D341Med (cell line): ENCODE measurements at regions not wholly inside any gene's neighbourhood (a gene's known extent, or its start where the extent isn't known, plus 50 kb on each side); places are given as distances from the start of the nearest gene placed in this dataset.
"Not testable (repeated sequence)": the region's sequence is repeated elsewhere in the genome, so short reads cannot be mapped to it uniquely, and the experiment has no call there.

Experiments used
- DNase-seq: peaks from one replicate; pipeline ENCODE4 v3.0.0; 2012; ENCODE audit warnings: low spot score

- DNase-seq = no peak
Observed at GRCh38 chrX:82732861-82733260, 775.2 kb upstream of the POU3F4 start.

GRCh38 chrX:82734140-82734539 lies 774.0 kb upstream of the POU3F4 start:
- DNase-seq = no peak

DNA sequence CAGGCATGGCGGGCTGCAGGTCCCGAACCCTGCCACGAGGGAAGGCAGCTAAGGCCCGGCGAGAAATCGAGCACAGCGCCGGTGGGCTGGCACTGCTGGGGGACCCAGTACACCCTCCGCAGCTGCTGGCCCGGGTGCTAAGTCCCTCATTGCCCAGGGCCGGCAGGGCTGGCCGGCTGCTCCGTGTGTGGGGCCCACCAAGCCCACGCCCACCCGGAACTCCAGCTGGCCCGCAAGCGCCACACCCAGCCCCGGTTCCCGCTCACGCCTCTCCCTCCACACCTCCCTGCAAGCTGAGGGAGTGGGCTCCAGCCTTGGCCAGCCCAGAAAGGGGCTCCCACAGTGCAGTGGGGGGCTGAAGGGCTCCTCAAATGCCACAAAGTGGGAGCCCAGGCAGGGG lies 769.8 kb upstream of the POU3F4 start:
- not testable (repeated sequence) for DNase-seq

DNA sequence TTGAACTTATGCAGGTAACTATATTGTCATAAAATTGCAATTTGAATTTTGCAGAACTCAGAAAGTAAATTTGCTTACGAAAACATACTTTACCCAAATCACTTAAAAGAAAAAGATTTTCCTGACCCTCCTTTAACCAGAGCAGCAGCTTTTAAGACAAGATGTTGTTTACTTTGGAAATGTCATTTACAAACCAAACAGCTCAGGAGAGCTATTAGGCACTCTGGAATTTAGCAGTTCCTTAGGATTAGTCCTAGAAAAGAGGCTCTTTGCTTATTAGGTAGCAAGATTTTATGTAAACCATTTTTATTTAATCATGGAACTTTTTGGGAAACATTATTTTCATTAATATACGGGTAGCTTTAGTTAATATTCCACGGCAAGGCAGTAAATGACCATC lies 765.7 kb upstream of the POU3F4 start:
- no peak for DNase-seq

GRCh38 chrX:82745725-82746124 lies 762.4 kb upstream of the POU3F4 start:
- DNase-seq = not testable (repeated sequence)

GRCh38 chrX:82748906-82749505 lies 759.1 kb upstream of the POU3F4 start:
- DNase-seq = no peak

DNA sequence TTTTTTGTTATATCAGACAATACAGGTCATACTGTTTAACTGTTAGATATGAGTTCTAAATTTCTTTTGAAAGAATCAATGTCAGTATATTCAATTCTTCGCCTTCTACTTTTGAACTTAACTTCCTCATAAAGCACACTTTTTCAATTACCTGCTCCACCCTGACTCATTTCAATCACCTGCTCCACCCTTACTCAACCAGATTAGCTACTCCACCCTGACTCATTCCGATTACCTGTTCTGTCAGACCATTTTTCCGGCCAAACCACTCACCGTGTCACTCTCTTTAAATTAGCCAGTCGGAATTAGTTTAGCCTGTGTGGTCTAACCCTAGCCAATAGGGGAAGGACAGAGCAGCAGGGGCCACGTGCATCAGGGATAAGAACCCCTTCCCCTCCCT lies 751.8 kb upstream of the POU3F4 start:
- DNase-seq = no peak

DNA sequence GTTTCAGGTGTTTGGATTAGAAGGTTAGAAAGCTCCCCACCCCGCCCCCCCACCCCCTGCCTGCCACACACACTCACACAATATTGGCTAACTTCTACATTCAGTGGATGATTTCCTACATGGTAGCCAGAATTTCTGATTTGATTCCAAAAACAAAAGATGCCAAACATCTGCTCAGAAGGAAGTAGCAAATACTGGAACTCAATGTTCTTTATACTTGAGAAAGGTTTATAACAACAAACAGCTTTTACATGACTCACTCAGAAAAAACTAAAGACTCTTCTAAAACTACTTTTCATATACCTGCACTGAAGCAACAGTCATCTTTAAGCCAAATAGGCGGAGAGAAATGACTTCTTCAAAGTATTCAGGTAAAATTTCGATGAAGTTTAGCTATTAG lies 750.5 kb upstream of the POU3F4 start:
- no peak for DNase-seq

DNA sequence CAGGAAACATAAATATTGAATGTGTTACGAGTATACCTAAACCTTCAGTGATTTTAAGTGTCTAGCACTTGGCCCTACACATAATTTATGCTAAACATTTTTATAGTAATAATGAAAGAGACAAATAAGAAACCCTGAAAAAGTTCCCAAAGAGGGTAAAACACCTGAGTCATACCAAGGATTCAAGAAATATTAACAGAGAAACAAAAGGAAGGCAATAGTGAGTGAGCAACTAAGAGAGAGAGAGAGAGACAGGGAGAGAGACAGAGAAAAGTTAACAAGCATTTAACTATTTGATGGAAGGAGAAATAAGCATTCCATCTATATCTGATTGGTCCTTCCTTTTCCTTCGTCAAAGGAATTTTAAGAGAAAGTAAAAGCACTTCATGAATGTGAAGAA lies 743.6 kb upstream of the POU3F4 start:
- no peak for DNase-seq

- DNase-seq = no peak
Observed at GRCh38 chrX:82765811-82766210, 742.3 kb upstream of the POU3F4 start.

DNA sequence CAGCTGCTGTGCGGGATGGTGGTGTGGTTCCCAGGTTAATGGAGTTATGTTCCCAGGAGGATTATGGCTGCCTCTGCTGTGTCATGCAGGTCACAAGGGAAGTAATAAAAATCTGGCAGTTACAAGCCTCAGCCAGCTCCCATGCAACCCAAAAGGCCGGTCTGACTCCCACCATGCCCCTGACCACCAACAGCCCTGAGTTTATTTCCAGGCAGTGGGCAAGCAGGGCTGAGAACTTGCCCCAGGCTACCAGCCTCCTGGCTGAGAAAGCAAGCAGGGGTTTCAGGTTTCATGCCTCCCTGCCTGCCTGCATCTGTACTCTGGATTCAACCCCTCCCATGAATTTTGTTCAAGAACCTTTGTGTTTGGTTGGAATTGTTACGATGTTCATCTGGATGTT lies 732.7 kb upstream of the POU3F4 start:
- DNase-seq = no peak

GRCh38 chrX:82782014-82782413 lies 726.1 kb upstream of the POU3F4 start:
- DNase-seq = no peak

DNA sequence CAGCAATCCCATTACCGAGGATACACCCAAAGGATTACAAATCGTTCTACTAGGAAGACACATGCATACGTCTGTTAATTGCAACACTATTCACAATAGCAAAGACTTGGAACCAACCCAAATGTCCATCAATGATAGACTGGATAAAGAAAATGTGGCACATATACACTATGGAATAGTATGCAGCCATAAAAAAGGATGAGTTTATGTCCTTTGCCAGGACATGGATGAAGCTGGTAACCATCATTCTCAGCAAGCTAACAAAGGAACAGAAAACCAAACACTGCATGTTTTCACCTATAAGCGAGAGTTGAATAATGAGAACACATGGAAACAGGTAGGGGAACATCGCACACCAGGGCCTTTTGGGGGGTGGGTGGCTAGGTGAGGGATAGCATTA lies 695.2 kb upstream of the POU3F4 start:
- not testable (repeated sequence) for DNase-seq

DNA sequence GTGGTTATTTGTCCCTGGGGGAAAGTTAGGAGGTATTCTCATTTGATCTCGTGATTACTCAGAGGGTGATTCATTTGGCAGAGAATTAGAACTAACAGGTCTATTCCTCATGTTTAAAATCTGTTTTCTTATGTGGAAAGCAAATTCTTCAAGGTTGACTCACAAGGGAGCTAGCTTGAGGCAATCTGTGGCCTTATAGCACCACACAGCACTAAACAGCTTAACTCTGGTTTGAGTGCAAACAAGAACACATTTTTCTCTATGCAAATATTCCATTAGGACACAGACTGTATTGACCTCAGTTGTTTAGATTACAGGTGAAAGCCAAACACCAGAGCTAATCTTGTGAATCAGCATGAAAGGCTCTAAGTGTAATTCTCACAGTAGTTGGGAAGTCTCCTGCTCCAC lies 694.4 kb upstream of the POU3F4 start:
- no peak for DNase-seq

GRCh38 chrX:82816001-82816400 lies 692.1 kb upstream of the POU3F4 start:
- DNase-seq = no peak

GRCh38 chrX:82816562-82816961 lies 691.5 kb upstream of the POU3F4 start:
- no peak for DNase-seq

GRCh38 chrX:82842286-82842685 lies 665.8 kb upstream of the POU3F4 start:
- no peak for DNase-seq

- no peak for DNase-seq
Observed at GRCh38 chrX:82848111-82848510, 660.0 kb upstream of the POU3F4 start.
